NCI-H1436 treated with DMSO at 0.1 percent for 48 hours (cell line): ENCODE measurements at regions not wholly inside any gene's neighbourhood (a gene's known extent, or its start where the extent isn't known, plus 50 kb on each side); places are given as distances from the start of the nearest gene placed in this dataset.
"Not testable (repeated sequence)": the region's sequence is repeated elsewhere in the genome, so short reads cannot be mapped to it uniquely, and the experiment has no call there.

Experiments used
- DNase-seq: peaks from one replicate; lab custom pipeline; 2025; lab: John Stamatoyannopoulos, UW

DNA sequence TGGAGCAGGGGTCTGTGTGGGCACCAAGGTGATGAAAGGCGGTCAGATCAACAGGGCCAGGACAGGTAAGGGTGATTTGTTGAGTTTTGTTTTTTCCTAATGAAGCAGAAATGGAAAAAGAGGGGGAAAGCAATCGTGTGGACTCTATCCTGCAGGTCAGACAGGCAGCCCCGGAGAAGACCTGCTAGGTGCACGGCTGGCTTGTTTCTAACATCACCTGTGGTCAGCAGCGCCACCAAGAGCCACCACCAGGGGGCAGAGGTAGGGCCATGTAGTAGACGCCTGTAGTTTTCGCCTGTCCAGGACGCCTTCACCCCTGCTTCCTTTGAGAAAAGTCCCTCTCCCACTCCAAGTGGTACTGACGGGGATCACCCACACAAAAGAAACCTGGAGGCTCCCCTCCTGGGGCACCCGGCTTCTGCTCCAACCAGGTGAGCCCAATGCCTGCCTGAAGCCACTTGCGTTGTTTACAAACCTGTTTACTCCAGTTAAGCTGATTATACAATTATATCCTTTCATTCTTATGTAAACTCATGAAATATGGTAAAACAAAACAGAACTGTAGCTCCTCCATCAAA lies 54.2 kb upstream of the SEC14L1 start:
- no peak for DNase-seq

DNA sequence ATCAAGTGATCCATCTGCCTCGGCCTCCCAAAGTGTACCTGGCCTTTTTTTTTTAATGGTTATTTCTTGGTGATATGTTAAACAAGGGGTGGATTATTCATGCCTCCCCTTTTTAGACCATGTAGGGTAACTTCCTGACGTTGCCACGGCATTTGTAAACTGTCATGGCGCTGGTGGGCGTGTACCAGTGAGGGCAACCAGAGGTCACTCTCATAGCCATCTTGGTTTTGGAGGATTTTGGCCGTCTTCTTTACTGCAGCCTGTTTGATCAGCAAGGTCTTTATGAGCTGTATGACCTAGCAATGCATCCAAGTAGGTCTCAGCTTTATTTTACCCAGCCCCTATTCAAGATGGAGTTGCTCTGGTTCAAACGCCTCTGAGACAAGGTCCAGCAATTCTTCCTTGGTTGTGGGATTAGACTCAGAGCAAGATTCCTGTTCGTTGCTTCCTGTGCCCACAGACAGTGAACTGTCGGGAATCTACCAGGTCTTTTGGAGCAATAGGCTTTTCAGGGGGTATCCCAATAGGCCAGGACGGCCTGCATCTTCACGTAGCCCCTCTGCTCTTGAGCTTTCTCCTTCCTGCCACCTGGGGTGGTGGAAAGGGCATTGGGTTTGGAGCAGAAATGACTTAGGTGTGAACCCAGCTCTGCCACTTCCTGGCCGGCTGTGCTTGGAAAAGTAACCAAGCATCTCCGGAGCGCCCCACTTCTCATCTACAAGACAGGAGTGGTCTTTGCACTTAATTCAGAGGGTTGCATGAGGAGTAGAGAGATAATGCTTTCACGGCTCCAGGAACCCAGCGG lies 52.9 kb upstream of the SEC14L1 start:
- DNase-seq = no peak

DNA sequence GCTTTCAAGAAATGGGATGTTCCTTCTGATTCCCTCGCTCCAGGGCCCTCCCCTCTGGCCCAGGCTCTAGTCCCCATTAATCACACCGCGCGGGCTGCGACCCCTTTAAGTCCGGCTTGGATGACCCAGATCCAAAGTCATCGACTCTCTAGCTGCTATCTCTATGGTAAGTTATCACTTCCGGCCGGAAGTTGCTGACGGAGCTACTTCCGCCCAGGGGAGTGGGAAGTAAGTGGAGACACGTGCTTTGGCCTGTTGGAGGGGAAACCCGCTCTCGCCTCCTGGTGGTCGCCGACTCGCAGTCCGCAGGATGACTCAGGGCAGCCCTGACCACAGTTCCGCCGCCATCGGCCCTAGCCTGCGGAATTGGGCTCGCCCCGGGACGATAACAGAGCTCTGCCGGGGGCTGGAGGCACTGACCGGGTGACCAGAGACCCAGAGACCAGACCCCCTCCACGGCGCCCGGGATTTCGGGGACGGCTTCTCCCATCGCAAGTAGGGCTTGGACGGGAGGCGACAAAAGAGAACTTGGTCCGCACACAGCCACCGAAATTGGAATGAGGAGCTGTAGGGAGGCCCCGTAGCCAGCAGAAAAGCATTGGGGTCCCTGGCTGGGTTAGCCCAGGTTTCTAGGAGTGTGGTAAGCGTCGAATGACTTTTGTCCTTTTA lies 52.2 kb upstream of the SEC14L1 start:
- DNase-seq = peak; percentile 86

DNA sequence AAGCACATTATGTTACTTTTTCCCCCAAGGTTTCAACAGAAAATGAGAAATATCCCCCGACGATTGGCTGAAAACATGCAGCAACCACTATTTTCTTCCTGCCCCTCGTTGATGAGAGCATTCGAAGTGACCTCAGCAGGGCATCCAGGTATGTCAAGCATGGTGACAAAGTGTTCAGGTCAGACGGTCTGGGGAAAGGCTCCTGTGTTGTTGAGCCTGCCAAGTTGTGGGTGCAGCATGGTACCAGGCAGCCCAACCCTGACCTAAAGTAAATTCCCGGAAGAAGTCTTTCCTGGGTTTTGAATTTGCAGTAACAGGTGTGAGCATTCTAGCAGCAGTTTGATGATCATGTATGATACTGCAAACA lies 51.7 kb upstream of the SEC14L1 start:
- DNase-seq = no peak

DNA sequence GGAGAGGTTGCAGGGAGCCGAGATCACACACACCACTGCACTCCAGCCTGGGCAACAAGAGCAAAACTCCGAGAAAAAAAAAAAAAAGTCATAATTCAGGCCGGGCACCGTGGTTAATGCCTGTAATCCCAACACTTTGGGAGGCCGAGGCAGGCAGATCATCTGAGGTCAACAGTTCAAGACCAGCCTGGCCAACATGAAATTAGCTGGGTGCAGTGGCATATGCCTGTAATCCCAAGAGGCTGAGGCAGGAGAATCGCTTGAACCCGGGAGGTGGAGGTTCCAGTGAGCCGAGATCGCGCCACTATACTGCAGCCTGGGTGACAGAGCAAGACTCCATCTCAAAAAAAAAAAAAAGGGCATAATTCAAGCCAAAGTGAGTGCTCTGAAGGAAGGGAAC lies 50.8 kb upstream of the SEC14L1 start:
- DNase-seq = not testable (repeated sequence)

DNA sequence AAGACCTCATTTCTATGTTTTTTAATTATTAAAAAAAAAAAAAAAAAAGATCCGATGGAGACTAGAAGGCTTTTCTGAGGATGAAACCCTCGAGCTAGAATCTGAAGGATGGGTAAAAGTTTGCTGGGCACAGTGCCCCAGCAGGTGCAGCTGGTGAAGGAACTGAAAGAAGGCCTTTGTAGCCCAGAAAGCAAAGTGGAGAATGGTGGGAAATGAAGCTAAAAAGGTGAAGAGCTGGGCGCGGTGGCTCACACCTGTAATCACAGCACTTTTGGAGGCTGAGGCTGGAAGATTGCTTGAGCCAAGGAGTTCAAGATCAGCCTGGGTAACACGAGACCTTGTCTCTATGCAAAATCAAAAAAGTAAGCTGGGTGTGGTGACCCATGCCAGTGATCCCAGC lies 50.3 kb upstream of the SEC14L1 start:
- no peak for DNase-seq
